BLaER1 treated with 17β-estradiol and CSF1 and Interleukin-3, amounts not matched to agents 10 nM and 100 nM (cell line): ENCODE measurements at regions not wholly inside any gene's neighbourhood (a gene's known extent, or its start where the extent isn't known, plus 50 kb on each side); places are given as distances from the start of the nearest gene placed in this dataset.

Source experiments
- H3K27ac ChIP-seq, 11 experiments: shearing (Covaris generic); formaldehyde crosslinking; 2 replicates each; pipeline ENCODE4 v1.8.1; 2022
- H3K27me3 ChIP-seq, 11 experiments: shearing (Covaris generic); formaldehyde crosslinking; 2 replicates each; pipeline ENCODE4 v1.8.1; 2022
- H3K36me3 ChIP-seq, 11 experiments: shearing (Covaris generic); formaldehyde crosslinking; 2 replicates each; pipeline ENCODE4 v1.8.1; 2022
- H3K4me1 ChIP-seq, 10 experiments: shearing (Covaris generic); formaldehyde crosslinking; 2 replicates each; pipeline ENCODE4 v1.8.1; 2022
- H3K4me2 ChIP-seq, 11 experiments: shearing (Covaris generic); formaldehyde crosslinking; 2 replicates each; pipeline ENCODE4 v1.8.1; 2022
- H3K4me3 ChIP-seq, 10 experiments: shearing (Covaris generic); formaldehyde crosslinking; 2 replicates each; pipeline ENCODE4 v1.8.1; 2022
- H3K9ac ChIP-seq, 11 experiments: shearing (Covaris generic); formaldehyde crosslinking; 2 replicates each; pipeline ENCODE4 v1.8.1; 2022
- H3K9me3 ChIP-seq, 11 experiments: shearing (Covaris generic); formaldehyde crosslinking; replicated peaks in 1 of 11; 2 replicates each; pipeline ENCODE4 v1.8.1; 2022
- H4K20me1 ChIP-seq, 11 experiments: shearing (Covaris generic); formaldehyde crosslinking; 2 replicates each; pipeline ENCODE4 v1.8.1; 2022
- Cebpa-rat ChIP-seq, 11 experiments: shearing (Covaris generic); IDR thresholded peaks; 2 replicates each; pipeline ENCODE4 v1.8.1; 2022

DNA sequence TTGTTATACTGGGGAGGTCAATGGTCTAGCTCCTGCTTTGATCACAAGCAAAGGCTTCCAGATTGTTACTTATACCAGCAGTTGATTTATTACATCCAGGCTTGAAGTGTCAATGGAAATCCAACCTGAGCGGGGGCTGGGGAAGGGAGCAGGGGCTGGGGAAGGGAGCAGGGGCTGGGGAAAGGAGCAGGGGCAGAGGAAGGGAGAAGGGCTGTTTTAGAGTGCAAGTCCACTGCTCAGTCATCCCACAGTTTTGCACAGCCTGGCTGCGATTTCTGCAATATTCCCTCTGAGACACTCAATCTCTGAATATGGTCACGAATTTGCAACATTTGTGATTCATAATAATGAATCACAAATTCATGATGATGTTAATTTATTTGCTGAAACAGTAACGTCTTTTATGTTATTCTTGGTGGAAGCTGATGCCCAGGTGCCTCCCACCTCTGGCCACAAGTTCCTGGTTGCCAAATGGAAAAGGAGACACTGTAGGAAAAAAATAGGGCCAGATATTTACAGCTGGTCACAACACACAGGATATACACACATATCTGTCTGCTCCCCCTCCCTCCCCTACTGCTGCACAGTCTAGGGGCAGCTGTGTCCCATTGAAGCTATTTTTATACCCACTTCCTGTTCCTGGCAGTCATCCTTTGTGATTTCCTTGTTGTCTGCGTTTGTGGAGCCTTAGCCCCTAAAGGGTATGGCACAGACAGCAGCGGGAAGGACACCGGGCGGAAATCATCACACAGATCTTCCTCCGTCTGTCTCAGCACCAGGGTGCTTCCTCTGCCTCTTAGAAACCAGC lies 325.1 kb downstream of the GADD45G start:
- TF ChIP-seq Cebpa-rat (IDR thresholded peaks at IDR 0.05), result 0 out of 22 replicates have a peak, but pooled peaks of 1 of the 11 experiments have one; percentile 12
- no peaks in the 10 kb centered on the region for H3K9me3 ChIP-seq
- peak overlapping the region; percentile 63 to 92 (median 83) for H3K4me2 ChIP-seq
- peak overlapping the region in 4 of 10 experiments; percentile 0 to 37 (median 24); a peak in 6 of 20 replicates for H3K4me3 ChIP-seq
- H3K27ac ChIP-seq, result peak overlapping the region in 9 of 11 experiments; percentile 57 to 89 (median 79); a peak in 18 of 22 replicates
- H4K20me1 ChIP-seq, result no peaks in the 10 kb centered on the region
- H3K9ac ChIP-seq, result peak overlapping the region in 9 of 11 experiments; percentile 26 to 78 (median 63); a peak in 16 of 22 replicates
- H3K36me3 ChIP-seq, result no peaks in the 10 kb centered on the region
- peaks cover 30 to 64% (median 56%) of the 10 kb centered on the region in 10 experiments for H3K4me1 ChIP-seq
- no peaks in the 10 kb centered on the region for H3K27me3 ChIP-seq

DNA sequence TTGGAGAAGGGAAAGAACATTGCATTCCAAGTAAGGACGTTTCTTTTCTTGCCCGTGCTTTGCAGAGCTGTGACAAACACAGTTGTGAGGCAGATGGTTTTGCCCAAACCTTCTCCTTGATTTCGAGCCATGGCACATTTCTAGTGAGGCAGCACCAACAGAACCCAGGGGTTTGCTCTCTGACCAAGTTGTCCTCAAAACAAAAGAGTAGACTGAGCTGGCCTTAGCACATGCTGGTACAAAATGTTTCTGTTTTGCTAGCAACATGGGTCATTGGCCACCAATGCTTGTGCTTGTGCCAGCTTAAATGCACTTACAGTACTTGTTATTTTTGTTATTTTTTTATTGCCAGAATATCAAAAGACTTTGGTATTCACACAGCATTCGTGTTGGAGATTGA lies 328.8 kb downstream of the GADD45G start:
- Histone ChIP-seq H3K4me2 (no peak overlapping the region), H3K9me3 (no peaks in the 10 kb centered on the region), H3K36me3 (no peaks in the 10 kb centered on the region), H3K4me3 (no peak overlapping the region), H3K4me1 (peaks cover 25 to 42% (median 36%) of the 10 kb centered on the region in 10 experiments), H3K27ac (no peak overlapping the region), H3K9ac (no peak overlapping the region), H4K20me1 (no peaks in the 10 kb centered on the region), H3K27me3 (no peaks in the 10 kb centered on the region)
- no peak for TF ChIP-seq Cebpa-rat (IDR thresholded peaks at IDR 0.05)

DNA sequence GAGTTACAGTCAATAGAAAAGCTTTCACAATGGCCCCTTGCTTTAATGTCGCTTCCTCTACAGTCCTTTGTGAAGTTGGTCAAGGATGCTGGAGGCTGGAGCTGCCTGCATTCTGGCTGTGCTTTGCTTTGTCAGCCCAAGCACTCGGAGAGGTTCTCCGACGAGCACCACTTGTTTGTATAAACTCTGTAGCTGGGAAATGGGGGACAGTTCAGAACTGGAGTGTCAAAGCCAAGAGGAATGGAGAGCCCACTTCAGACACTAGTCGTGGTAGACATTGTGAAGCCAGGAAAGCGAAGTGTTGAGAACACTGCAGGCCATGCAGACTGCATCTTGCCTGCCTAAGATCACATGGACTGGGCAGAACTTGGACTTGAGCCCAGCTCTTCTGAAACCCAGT lies 330.3 kb downstream of the GADD45G start:
- Histone ChIP-seq H3K4me3 (no peak overlapping the region), H4K20me1 (no peaks in the 10 kb centered on the region), H3K4me1 (peaks cover 10 to 26% (median 20%) of the 10 kb centered on the region in 10 experiments), H3K9ac (no peak overlapping the region), H3K27me3 (no peaks in the 10 kb centered on the region), H3K4me2 (no peak overlapping the region), H3K9me3 (no peaks in the 10 kb centered on the region), H3K36me3 (no peaks in the 10 kb centered on the region), H3K27ac (no peak overlapping the region)
- no peak for TF ChIP-seq Cebpa-rat (IDR thresholded peaks at IDR 0.05)

DNA sequence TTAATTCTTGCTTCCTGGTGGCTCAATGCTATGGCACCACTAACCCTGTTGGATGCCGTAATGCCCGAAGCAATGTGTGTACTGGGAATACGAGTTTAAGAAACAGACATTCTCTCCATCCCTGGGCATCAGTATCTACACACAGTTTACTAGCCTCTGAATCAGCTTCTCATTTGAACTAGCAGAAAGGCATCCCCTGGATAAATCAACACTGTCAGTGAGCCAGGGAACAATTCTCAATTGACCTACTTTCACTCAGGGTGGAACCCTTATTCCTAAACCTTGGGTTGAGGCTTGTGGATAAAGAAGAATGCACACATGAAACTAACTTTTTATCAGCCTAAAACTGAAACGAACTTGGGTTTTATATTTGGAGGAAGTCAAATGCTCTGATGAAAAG lies 331.0 kb downstream of the GADD45G start:
- Histone ChIP-seq H3K27me3 (no peaks in the 10 kb centered on the region), H3K9ac (no peak overlapping the region), H3K9me3 (no peaks in the 10 kb centered on the region), H3K36me3 (no peaks in the 10 kb centered on the region), H3K4me1 (peaks cover 3 to 19% (median 13%) of the 10 kb centered on the region in 10 experiments), H3K4me3 (no peak overlapping the region), H4K20me1 (no peaks in the 10 kb centered on the region), H3K27ac (no peak overlapping the region), H3K4me2 (0 out of 22 replicates have a peak overlapping the region, but pooled peaks of 1 of the 11 experiments have one; percentile 6)
- TF ChIP-seq Cebpa-rat (IDR thresholded peaks at IDR 0.05), result no peak

DNA sequence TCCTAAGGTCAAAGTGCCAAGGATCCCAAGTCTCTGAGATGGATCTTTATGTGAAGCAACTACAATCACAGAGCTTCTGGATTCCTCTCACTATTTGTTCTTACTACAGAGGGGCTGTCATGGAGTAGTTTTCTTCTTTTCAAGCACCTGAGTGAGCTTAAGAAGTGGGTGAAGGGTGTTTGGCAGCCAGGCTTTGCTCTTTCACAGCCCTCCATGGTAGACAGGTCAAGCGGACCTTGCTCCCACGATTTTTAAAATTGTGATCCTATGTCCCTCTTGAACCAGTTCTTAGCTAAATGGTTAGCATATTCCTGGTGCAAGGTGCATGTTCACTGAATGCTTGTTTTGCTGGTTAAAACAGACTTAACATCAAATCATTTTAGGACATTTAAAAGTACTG lies 332.2 kb downstream of the GADD45G start:
- Histone ChIP-seq H3K9ac (no peak overlapping the region), H3K36me3 (no peaks in the 10 kb centered on the region), H3K27ac (no peak overlapping the region), H3K4me2 (no peak overlapping the region), H3K4me1 (peaks cover under 1 to 8% (median 3%) of the 10 kb centered on the region in 10 experiments; a peak in 16 of 20 replicates), H3K27me3 (no peaks in the 10 kb centered on the region), H3K9me3 (no peaks in the 10 kb centered on the region), H4K20me1 (no peaks in the 10 kb centered on the region), H3K4me3 (no peak overlapping the region)
- no peak for TF ChIP-seq Cebpa-rat (IDR thresholded peaks at IDR 0.05)

DNA sequence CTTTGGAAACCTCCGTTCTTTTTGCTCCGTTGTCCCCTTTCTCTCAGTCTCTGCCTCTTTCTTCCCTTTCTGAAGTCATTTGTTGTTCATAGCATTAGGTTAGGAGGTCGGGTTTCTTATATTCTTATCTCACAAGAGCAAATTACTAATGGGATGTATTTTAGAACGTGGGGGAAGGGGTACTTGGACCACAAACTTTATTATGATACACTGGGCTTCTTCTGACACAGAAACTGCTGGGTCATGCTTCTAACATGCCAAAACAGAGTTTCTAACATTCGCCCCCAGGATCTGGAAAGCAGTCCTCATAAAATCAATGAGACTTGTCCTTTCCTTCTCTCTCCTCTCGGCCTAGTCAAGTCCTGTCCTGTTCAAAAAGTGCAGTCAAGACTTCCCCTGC lies 334.4 kb downstream of the GADD45G start:
- Histone ChIP-seq H3K9me3 (no peaks in the 10 kb centered on the region), H4K20me1 (no peaks in the 10 kb centered on the region), H3K27ac (no peak overlapping the region), H3K36me3 (no peaks in the 10 kb centered on the region), H3K4me1 (peaks cover 0 to 12% (median 0%) of the 10 kb centered on the region in 10 experiments; a peak in 7 of 20 replicates), H3K27me3 (no peaks in the 10 kb centered on the region), H3K9ac (no peak overlapping the region), H3K4me2 (no peak overlapping the region), H3K4me3 (no peak overlapping the region)
- TF ChIP-seq Cebpa-rat (IDR thresholded peaks at IDR 0.05), result no peak

DNA sequence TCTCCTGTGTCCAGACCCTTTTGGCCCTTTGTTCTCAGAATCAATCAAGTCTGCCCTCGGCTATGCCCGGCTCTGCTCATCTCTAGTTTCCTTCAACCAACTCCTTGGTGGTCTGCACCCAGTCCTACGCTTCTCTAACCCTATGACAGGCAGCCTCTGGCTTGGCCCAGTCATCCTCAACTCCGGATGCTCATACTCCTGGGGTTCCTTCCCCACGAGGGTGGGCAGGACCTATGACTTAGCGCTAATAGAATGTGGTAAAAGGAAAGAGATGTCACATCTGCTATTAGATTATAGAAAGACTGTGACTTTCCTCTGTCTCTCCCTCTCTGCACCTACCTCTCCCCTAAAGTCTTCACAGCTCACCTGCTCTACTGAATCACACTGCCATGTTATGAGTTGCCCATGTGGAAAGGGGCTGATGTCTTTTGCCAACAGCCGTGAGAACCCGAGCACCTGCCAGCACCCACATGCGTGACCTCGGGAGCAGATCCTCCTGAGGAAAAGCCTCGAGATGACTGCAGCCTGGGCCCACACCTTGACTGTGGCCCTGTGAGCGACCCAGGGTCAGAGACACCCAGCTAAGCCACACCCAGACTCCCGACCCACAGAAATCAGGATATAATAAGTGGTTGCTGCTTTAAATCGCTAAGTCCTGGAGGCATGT lies 334.9 kb downstream of the GADD45G start:
- Histone ChIP-seq H4K20me1 (no peaks in the 10 kb centered on the region), H3K27ac (no peak overlapping the region), H3K4me3 (no peak overlapping the region), H3K36me3 (no peaks in the 10 kb centered on the region), H3K9ac (no peak overlapping the region), H3K4me1 (peaks cover 0 to 12% (median 0%) of the 10 kb centered on the region in 10 experiments; a peak in 7 of 20 replicates), H3K4me2 (no peak overlapping the region), H3K9me3 (no peaks in the 10 kb centered on the region), H3K27me3 (no peaks in the 10 kb centered on the region)
- TF ChIP-seq Cebpa-rat (IDR thresholded peaks at IDR 0.05), result no peak

DNA sequence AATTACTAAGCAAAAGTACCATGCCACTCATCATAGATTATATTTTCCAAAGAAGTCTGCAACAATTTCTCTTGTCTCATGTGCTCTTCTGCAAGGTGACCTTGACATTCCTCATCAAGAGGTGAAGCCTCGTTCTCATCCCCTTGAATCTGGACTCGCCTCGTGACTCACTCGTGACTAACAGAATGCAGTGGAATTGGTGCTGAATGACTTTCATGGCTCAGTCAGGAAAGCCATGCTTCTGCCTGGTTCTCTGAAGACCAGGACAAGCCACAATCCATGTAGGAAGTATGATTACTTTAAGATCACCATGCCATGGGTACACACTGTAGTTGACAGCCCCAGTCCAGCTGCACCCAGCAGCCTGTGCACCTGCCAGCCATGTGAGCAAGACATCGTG lies 335.8 kb downstream of the GADD45G start:
- no peaks in the 10 kb centered on the region for H4K20me1 ChIP-seq
- no peak overlapping the region for H3K9ac ChIP-seq
- H3K27me3 ChIP-seq, result no peaks in the 10 kb centered on the region
- 0 out of 22 replicates have a peak overlapping the region, but pooled peaks of 1 of the 11 experiments have one; percentile 21 for H3K4me2 ChIP-seq
- no peak overlapping the region for H3K4me3 ChIP-seq
- no peaks in the 10 kb centered on the region for H3K36me3 ChIP-seq
- H3K9me3 ChIP-seq, result no peaks in the 10 kb centered on the region
- peaks cover 0 to 12% (median 0%) of the 10 kb centered on the region in 10 experiments; a peak in 7 of 20 replicates for H3K4me1 ChIP-seq
- TF ChIP-seq Cebpa-rat (IDR thresholded peaks at IDR 0.05), result no peak
- no peak overlapping the region for H3K27ac ChIP-seq

DNA sequence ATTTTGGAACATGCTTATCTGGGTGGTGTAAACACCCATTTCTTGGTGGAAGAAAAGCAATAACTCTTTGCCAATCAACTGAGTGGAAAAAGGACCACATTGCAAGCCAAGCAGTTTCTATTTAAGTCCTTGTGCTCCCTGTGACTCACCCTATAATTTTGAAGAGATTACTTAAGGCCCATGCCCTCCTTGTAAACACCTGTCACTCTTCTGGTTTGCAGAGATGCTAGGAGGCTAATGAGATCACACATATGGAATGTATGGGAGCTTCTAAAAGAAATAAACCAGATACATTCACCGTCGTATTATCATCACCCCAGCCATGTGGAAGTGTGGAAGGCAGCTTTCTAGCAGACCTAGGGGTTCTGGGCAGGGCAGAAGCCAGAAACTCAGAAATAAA lies 337.1 kb downstream of the GADD45G start:
- Histone ChIP-seq H3K4me2 (peak overlapping the region in 3 of 11 experiments; percentile 29 to 42 (median 34); a peak in 5 of 22 replicates), H4K20me1 (no peaks in the 10 kb centered on the region), H3K27me3 (no peaks in the 10 kb centered on the region), H3K27ac (no peak overlapping the region), H3K4me3 (no peak overlapping the region), H3K36me3 (no peaks in the 10 kb centered on the region), H3K4me1 (peaks cover 0 to 10% (median 0%) of the 10 kb centered on the region in 10 experiments; a peak in 7 of 20 replicates), H3K9ac (no peak overlapping the region), H3K9me3 (no peaks in the 10 kb centered on the region)
- TF ChIP-seq Cebpa-rat (IDR thresholded peaks at IDR 0.05), result no peak
